ENCODE measurements at regions not wholly inside any gene's neighbourhood (a gene's known extent, or its start where the extent isn't known, plus 50 kb on each side); places are given as distances from the start of the nearest gene placed in this dataset.
A peak's percentile ranks its signal among the peaks of the same experiment; 100 is the strongest.

- no peak overlapping the region for H3K4me3 ChIP-seq (ENCODE audit: low read depth, low read length, poor library complexity, severe bottlenecking)
- BruUV-seq (replicated peaks): no TSS peak
- intact Hi-C loops (cut with micrococcal nuclease; ENCODE audit: unreplicated experiment): loop anchor here (10.0 kb wide), 1 partner anchor 616 kb away; no protein-coding TSS in a partner anchor
- POLR2A ChIA-PET (ENCODE audit: low non-redundant PET): no interaction called here
- peak; percentile 73 for DNase-seq (ENCODE audit: low spot score)
- H3K27ac ChIP-seq (ENCODE audit: low read depth, low read length, poor library complexity, severe bottlenecking): no peak overlapping the region
- peaks cover 27% of the 10 kb centered on the region for H3K4me1 ChIP-seq (ENCODE audit: insufficient read depth, low read length, poor library complexity, severe bottlenecking)
- peaks cover 8% of the 10 kb centered on the region for H3K9me3 ChIP-seq (ENCODE audit: low read depth, low read length, poor library complexity, severe bottlenecking)
- no peaks in the 10 kb centered on the region for H3K36me3 ChIP-seq (ENCODE audit: insufficient read depth, low read length, poor library complexity, severe bottlenecking)
- TF ChIP-seq EZH2 (IDR thresholded peaks at IDR 0.05; ENCODE audit: borderline replicate concordance, low read depth, low read length, poor library complexity, severe bottlenecking) (no peak), CTCF (conservative IDR thresholded peaks at IDR 0.05; ENCODE audit: low read depth, low read length) (no peak)
- H3K27me3 ChIP-seq (replicated peaks; ENCODE audit: insufficient read depth, low read depth, low read length, poor library complexity): no peaks in the 10 kb centered on the region
- CTCF ChIA-PET: no interaction called here
Observed at GRCh38 chr13:84191139-84191538, 308.9 kb upstream of the SLITRK1 start.

GRCh38 chr13:84187626-84188025 lies 305.4 kb upstream of the SLITRK1 start:
- no TSS peak for BruUV-seq (replicated peaks)
- TF ChIP-seq CTCF (conservative IDR thresholded peaks at IDR 0.05; ENCODE audit: low read depth, low read length): no peak
- TF ChIP-seq EZH2 (IDR thresholded peaks at IDR 0.05; ENCODE audit: borderline replicate concordance, low read depth, low read length, poor library complexity, severe bottlenecking): no peak
- no peaks in the 10 kb centered on the region for H3K36me3 ChIP-seq (ENCODE audit: insufficient read depth, low read length, poor library complexity, severe bottlenecking)
- DNase-seq (ENCODE audit: low spot score): no peak
- H3K27me3 ChIP-seq (replicated peaks; ENCODE audit: insufficient read depth, low read depth, low read length, poor library complexity): no peaks in the 10 kb centered on the region
- H3K27ac ChIP-seq (ENCODE audit: low read depth, low read length, poor library complexity, severe bottlenecking): no peak overlapping the region
- POLR2A ChIA-PET (ENCODE audit: low non-redundant PET): no interaction called here
- CTCF ChIA-PET: no interaction called here
- no peak overlapping the region for H3K4me3 ChIP-seq (ENCODE audit: low read depth, low read length, poor library complexity, severe bottlenecking)
- H3K4me1 ChIP-seq (ENCODE audit: insufficient read depth, low read length, poor library complexity, severe bottlenecking): peaks cover 27% of the 10 kb centered on the region
- H3K9me3 ChIP-seq (ENCODE audit: low read depth, low read length, poor library complexity, severe bottlenecking): no peaks in the 10 kb centered on the region
- intact Hi-C loops (cut with micrococcal nuclease; ENCODE audit: unreplicated experiment): no loop called here

- Histone ChIP-seq H3K4me3 (ENCODE audit: low read depth, low read length, poor library complexity, severe bottlenecking) (no peak overlapping the region), H3K4me1 (ENCODE audit: insufficient read depth, low read length, poor library complexity, severe bottlenecking) (peaks cover 10% of the 10 kb centered on the region), H3K27ac (ENCODE audit: low read depth, low read length, poor library complexity, severe bottlenecking) (no peak overlapping the region), H3K27me3 (replicated peaks; ENCODE audit: insufficient read depth, low read depth, low read length, poor library complexity) (no peaks in the 10 kb centered on the region), H3K36me3 (ENCODE audit: insufficient read depth, low read length, poor library complexity, severe bottlenecking) (no peaks in the 10 kb centered on the region), H3K9me3 (ENCODE audit: low read depth, low read length, poor library complexity, severe bottlenecking) (no peaks in the 10 kb centered on the region)
- ChIA-PET CTCF (no interaction called here), POLR2A (ENCODE audit: low non-redundant PET) (no interaction called here)
- TF ChIP-seq CTCF (conservative IDR thresholded peaks at IDR 0.05; ENCODE audit: low read depth, low read length): no peak
- TF ChIP-seq EZH2 (IDR thresholded peaks at IDR 0.05; ENCODE audit: borderline replicate concordance, low read depth, low read length, poor library complexity, severe bottlenecking): no peak
- no peak for DNase-seq (ENCODE audit: low spot score)
- intact Hi-C loops (cut with micrococcal nuclease; ENCODE audit: unreplicated experiment): no loop called here
- BruUV-seq (replicated peaks): no TSS peak
Observed at GRCh38 chr13:84139561-84140158, 257.4 kb upstream of the SLITRK1 start.
